ENCODE measurements at regions not wholly inside any gene's neighbourhood (a gene's known extent, or its start where the extent isn't known, plus 50 kb on each side); places are given as distances from the start of the nearest gene placed in this dataset.

DNA sequence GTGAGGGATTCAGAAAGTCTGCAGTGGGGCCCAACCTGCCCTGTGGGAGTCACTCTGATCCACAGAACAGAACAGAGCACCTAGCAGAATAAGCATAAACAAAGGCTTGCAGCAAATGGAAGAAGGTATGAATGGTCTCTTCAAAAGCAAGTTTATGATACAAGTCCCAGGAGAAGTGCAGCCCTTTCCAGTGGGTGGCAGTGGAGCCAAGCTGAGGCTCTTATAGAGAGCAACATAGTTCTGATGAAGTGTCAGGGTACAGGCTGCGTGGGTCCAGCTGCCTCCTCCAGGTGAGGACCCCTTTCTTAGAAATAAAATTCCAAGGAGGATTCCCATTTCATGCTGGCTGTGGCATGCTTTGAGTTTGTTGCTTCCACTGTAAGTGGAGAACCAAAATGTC, 88.8 kb upstream of the PAK3 start:
- no peaks in the 10 kb centered on the region for H3K36me3 Mint-ChIP-seq (ENCODE audit: low read depth)
- H3K4me3 Mint-ChIP-seq, result no peak overlapping the region
- H3K27me3 Mint-ChIP-seq, result no peaks in the 10 kb centered on the region
- ATAC-seq (ENCODE audit: low read depth) (no peak), DNase-seq (no peak)
- CTCF ChIA-PET, result no interaction called here
- H3K9me3 Mint-ChIP-seq, result no peaks in the 10 kb centered on the region
- no peaks in the 10 kb centered on the region for H3K4me1 Mint-ChIP-seq
- no peak overlapping the region for H3K27ac Mint-ChIP-seq
- intact Hi-C loops (cut with micrococcal nuclease), result no loop called here
- TF ChIP-seq, protein P1, sequence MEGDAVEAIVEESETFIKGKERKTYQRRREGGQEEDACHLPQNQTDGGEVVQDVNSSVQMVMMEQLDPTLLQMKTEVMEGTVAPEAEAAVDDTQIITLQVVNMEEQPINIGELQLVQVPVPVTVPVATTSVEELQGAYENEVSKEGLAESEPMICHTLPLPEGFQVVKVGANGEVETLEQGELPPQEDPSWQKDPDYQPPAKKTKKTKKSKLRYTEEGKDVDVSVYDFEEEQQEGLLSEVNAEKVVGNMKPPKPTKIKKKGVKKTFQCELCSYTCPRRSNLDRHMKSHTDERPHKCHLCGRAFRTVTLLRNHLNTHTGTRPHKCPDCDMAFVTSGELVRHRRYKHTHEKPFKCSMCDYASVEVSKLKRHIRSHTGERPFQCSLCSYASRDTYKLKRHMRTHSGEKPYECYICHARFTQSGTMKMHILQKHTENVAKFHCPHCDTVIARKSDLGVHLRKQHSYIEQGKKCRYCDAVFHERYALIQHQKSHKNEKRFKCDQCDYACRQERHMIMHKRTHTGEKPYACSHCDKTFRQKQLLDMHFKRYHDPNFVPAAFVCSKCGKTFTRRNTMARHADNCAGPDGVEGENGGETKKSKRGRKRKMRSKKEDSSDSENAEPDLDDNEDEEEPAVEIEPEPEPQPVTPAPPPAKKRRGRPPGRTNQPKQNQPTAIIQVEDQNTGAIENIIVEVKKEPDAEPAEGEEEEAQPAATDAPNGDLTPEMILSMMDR (IDR thresholded peaks at IDR 0.05), result no peak
- POLR2A ChIA-PET, result no interaction called here

DNA sequence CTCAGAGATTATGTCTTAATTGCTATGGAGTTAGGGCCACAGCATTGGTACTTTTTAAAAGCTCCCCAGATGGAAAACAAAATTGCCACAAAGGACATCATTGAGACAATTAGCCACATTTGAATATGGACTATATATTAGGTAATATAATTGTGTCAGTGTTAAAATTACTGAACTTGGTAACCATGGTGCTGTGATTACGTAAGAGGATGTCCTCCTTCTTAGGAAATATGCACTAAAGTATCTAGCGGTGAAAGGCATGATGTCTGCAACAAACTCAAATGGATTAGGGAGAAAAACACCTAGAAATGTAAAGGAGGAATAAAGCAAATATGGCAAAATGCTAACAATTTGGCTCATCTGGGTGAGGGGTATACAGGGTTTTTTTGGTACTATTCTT, 89.9 kb upstream of the PAK3 start:
- Mint-ChIP-seq H3K4me3 (no peak overlapping the region), H3K36me3 (ENCODE audit: low read depth) (no peaks in the 10 kb centered on the region), H3K9me3 (no peaks in the 10 kb centered on the region), H3K27ac (no peak overlapping the region), H3K4me1 (no peaks in the 10 kb centered on the region), H3K27me3 (no peaks in the 10 kb centered on the region)
- TF ChIP-seq, protein P1 (IDR thresholded peaks at IDR 0.05), result no peak
- ATAC-seq (ENCODE audit: low read depth) (no peak), DNase-seq (no peak)
- ChIA-PET POLR2A (no interaction called here), CTCF (no interaction called here)
- intact Hi-C loops (cut with micrococcal nuclease), result no loop called here

DNA sequence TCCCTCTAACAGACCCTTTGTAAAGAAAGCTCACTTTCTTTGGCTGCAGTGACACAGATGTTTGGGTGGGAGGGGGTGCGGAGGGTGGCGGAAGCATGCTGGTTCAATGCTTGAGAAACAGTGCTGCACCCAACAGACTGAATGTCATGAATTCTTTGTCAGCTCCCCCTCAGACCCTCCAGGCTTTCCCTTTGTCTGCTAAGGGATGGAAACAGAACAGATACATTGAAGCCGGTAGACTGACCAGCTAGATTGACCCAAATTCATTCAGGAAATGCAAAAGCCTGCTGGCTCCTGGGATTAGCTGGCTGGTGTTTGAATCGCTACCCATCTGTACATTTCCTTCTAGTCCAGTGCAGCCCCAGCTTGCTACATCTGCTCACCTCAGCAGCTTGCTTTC, 90.8 kb upstream of the PAK3 start:
- Mint-ChIP-seq H3K4me1 (no peaks in the 10 kb centered on the region), H3K27me3 (peaks cover 2% of the 10 kb centered on the region), H3K27ac (no peak overlapping the region), H3K9me3 (no peaks in the 10 kb centered on the region), H3K4me3 (no peak overlapping the region), H3K36me3 (ENCODE audit: low read depth) (no peaks in the 10 kb centered on the region)
- no peak for DNase-seq
- POLR2A ChIA-PET, result no interaction called here
- no peak for ATAC-seq (ENCODE audit: low read depth)
- TF ChIP-seq, protein P1 (IDR thresholded peaks at IDR 0.05), result no peak
- CTCF ChIA-PET, result no interaction called here
- intact Hi-C loops (cut with micrococcal nuclease), result no loop called here

DNA sequence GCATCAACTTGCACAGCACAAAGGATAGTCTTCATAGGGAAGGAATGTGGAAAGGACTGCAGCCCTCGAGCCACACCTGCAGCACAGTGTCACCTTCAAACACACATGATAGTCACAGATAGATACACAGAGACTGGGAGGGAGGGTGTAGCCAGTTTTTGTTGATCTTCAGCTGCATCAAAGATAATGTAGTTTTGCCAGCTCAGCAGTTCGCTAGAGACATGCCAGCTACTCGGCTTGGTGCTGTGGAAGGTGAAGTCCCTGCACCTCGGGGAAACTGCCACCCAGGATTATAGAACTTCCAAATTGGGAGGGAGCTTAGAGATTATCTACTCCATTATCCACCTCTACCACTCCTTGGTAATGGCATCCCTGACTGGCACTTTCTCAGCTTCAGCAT, 92.9 kb upstream of the PAK3 start:
- ATAC-seq (ENCODE audit: low read depth) (no peak), DNase-seq (no peak)
- TF ChIP-seq, protein P1 (IDR thresholded peaks at IDR 0.05), result no peak
- Mint-ChIP-seq H3K9me3 (no peaks in the 10 kb centered on the region), H3K4me1 (no peaks in the 10 kb centered on the region), H3K27me3 (peaks cover 2% of the 10 kb centered on the region), H3K27ac (no peak overlapping the region), H3K4me3 (no peak overlapping the region), H3K36me3 (ENCODE audit: low read depth) (no peaks in the 10 kb centered on the region)
- ChIA-PET CTCF (no interaction called here), POLR2A (no interaction called here)
- intact Hi-C loops (cut with micrococcal nuclease), result no loop called here

DNA sequence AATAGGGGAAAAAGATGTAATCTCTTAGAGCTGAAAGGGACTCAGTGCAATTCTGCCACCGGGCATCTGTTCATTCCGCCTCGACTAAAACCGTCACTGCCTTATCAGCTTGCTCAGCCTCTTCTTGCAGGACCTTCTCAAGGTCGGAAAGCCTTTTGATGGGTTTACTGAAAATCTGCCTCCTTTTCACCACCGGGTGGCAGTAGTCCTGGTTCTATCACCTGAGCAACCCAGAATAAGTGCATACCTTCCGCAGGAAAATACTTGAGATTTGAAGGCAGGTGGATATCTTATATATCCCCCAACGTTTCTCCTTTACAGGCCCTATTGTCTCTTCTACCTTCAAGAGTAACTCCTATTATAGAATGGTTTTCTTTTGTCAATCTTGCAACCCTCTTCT, 103.4 kb upstream of the PAK3 start:
- no peak for DNase-seq
- peaks cover 6% of the 10 kb centered on the region for H3K27me3 Mint-ChIP-seq
- no peak for ATAC-seq (ENCODE audit: low read depth)
- H3K4me3 Mint-ChIP-seq, result no peak overlapping the region
- no peaks in the 10 kb centered on the region for H3K9me3 Mint-ChIP-seq
- H3K27ac Mint-ChIP-seq, result no peak overlapping the region
- ChIA-PET POLR2A (no interaction called here), CTCF (no interaction called here)
- intact Hi-C loops (cut with micrococcal nuclease), result loop anchor here (1.0 to 5.0 kb wide), 4 partner anchors 108 to 690 kb away; partner anchors contain the start of gene ALG13
- H3K36me3 Mint-ChIP-seq (ENCODE audit: low read depth), result no peaks in the 10 kb centered on the region
- H3K4me1 Mint-ChIP-seq, result no peaks in the 10 kb centered on the region
- TF ChIP-seq, protein P1 (IDR thresholded peaks at IDR 0.05), result no peak

Data from activated B cell treated with CpG ODN at 0.5 μM for 24 hours (primary cell).